Activated CD4-positive, alpha-beta T cell treated with anti-CD3 and anti-CD28 coated beads, Interleukin-2, amount 10 ng/mL, durations not matched to agents 7 days and 5 days (primary cell): ENCODE measurements at regions not wholly inside any gene's neighbourhood (a gene's known extent, or its start where the extent isn't known, plus 50 kb on each side); places are given as distances from the start of the nearest gene placed in this dataset.

ENCODE experiments used
- CTCF ChIA-PET: fragments of 350-600 bp; sonication (Branson Sonifier 250); formaldehyde crosslinking; loops from one replicate; lab custom pipeline; 2021; ENCODE audit warnings: antibody characterized with exemption; lab: Charles Lee
- POLR2A ChIA-PET: fragments of 350-600 bp; sonication (Branson Sonifier 250); formaldehyde crosslinking; loops from one replicate; lab custom pipeline; 2021; ENCODE audit warnings: antibody characterized with exemption; lab: Charles Lee
- DNase-seq: peaks from one replicate; pipeline ENCODE4 v3.0.0-alpha.2; 2020
- H3K27ac Mint-ChIP-seq: one replicate; pipeline ENCODE4 v1.8.0; 2021; ENCODE audit warnings: mild to moderate bottlenecking, moderate library complexity, mixed read lengths
- H3K27me3 Mint-ChIP-seq: one replicate; pipeline ENCODE4 v1.8.0; 2021; ENCODE audit warnings: mixed read lengths
- H3K36me3 Mint-ChIP-seq: one replicate; pipeline ENCODE4 v1.8.0; 2021; ENCODE audit warnings: low read depth, mixed read lengths
- H3K4me1 Mint-ChIP-seq: one replicate; pipeline ENCODE4 v1.8.0; 2021; ENCODE audit warnings: mixed read lengths
- H3K4me3 Mint-ChIP-seq: one replicate; pipeline ENCODE4 v1.8.0; 2021; ENCODE audit warnings: mild to moderate bottlenecking, moderate library complexity, mixed read lengths
- H3K9me3 Mint-ChIP-seq: one replicate; pipeline ENCODE4 v1.8.0; 2021; ENCODE audit warnings: mixed read lengths

DNA sequence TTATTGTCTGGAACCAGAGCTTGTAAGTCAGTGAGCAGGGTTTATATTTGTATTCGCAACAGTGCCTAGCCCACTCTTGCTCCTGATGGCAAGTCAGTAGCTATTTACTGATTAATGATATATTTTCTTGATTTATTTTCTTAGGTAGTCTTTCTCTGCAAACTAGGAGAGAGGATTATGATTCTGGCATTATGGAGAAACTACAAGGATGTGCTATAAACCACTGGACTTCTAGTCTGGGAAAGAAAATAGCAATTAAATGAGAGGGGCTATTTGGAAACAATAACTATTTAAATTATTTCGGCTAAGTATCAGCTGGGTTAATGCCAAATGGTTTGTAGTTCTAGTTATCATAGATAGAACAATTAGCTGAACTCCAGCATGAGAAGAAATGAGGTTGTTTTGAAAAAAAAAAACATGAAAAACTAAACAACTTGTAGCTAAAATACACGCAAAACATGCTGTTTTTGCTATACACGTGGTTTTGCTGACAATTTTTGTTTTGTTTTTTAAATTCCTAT lies 304.9 kb upstream of the TCF21 start:
- Mint-ChIP-seq H3K27me3 (peaks cover 3% of the 10 kb centered on the region), H3K9me3 (no peaks in the 10 kb centered on the region), H3K4me3 (no peak overlapping the region), H3K4me1 (no peaks in the 10 kb centered on the region), H3K36me3 (no peaks in the 10 kb centered on the region), H3K27ac (no peak overlapping the region)
- CTCF ChIA-PET: no interaction called here
- no peak for DNase-seq
- POLR2A ChIA-PET: no interaction called here

DNA sequence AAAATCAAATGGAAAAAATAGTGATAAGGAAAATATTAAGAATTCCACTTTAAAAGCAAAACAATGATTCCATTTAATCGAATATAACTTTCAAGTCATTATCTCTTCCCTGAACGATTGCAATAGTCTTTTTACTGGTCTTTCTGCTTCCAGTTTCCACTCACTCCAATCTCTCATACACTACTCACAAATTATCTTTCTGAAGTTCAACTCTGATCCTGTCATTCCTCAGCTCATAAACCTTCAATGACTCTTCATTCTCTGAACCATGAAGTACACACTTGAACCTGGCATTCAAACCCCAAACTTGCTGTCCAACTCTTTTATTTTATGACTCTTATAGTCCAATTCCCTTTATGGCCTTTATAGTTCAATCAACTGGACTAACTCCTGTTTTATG lies 304.1 kb upstream of the TCF21 start:
- ChIA-PET POLR2A (no interaction called here), CTCF (no interaction called here)
- Mint-ChIP-seq H3K9me3 (no peaks in the 10 kb centered on the region), H3K36me3 (no peaks in the 10 kb centered on the region), H3K27me3 (peaks cover 3% of the 10 kb centered on the region), H3K4me1 (no peaks in the 10 kb centered on the region), H3K27ac (no peak overlapping the region), H3K4me3 (no peak overlapping the region)
- no peak for DNase-seq

DNA sequence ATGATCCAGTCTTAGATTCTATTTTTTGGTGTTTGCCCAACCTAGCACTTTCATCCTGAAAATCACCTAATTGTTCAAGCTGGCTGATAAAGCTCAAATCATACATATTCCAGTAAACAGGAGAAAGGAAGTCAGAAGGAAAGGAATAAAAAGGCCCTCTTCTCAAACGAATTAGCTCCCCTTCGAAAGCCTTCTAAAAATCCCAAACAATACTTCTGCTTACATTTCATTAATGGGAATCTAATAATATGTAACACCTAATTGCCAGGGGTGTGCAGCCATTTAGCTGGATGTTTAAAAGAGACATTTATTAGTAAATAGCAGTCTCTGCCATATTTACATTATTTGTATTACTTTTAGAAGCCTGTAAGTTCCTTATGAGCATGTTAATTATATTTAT lies 302.9 kb upstream of the TCF21 start:
- ChIA-PET CTCF (no interaction called here), POLR2A (no interaction called here)
- H3K4me1 Mint-ChIP-seq: no peaks in the 10 kb centered on the region
- no peak for DNase-seq
- H3K4me3 Mint-ChIP-seq: no peak overlapping the region
- H3K27ac Mint-ChIP-seq: no peak overlapping the region
- no peaks in the 10 kb centered on the region for H3K27me3 Mint-ChIP-seq
- H3K9me3 Mint-ChIP-seq: no peaks in the 10 kb centered on the region
- no peaks in the 10 kb centered on the region for H3K36me3 Mint-ChIP-seq

DNA sequence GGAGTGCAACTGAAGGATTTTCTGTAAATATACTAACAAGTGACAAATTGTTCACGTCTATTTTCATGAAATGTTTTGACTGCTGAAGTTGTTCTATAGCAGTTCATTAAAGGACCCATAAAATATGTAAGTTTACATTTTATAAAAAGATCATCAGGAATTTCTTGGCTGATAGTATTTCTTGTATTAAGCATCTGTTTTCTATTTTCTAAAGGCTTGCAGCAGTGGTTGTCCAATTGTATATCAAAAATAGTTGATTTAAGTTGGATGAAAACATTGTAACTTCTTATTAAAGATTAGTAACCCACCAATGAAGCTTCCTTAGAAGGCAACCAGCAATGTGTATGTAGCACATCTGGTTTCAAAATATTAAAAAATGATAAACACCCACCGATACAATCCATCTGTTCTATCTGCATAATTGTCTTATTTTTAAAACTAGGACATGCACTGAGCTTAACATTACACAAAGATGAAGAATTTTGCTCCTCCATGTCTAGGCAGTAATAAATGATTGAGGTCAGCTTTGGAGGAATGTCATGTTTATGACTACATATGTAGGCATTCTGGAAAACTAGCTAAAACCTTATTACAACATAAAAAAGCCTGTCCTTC lies 301.3 kb upstream of the TCF21 start:
- Mint-ChIP-seq H3K4me3 (no peak overlapping the region), H3K27me3 (no peaks in the 10 kb centered on the region), H3K36me3 (no peaks in the 10 kb centered on the region), H3K27ac (no peak overlapping the region), H3K4me1 (no peaks in the 10 kb centered on the region), H3K9me3 (no peaks in the 10 kb centered on the region)
- DNase-seq: no peak
- ChIA-PET POLR2A (no interaction called here), CTCF (no interaction called here)

DNA sequence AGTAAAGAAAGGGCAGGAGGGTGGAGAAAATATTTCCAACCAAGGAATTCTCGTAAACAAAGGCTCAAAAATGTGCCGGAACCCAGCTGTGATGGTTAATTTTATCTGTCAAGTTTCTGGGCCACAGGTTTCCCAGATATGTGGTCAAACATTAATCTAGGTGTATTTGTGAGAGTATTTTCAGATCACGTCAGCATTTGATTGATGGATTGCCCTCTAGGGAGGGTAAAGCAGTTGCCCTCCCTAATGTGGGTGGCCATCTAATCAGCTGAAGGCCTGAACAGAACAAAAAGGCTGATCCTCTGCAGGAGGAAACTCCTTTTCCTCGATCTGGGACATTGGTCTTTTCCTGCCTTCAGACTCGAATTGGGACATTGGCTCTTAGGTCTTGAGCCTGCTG lies 298.7 kb upstream of the TCF21 start:
- ChIA-PET CTCF (no interaction called here), POLR2A (no interaction called here)
- DNase-seq: no peak
- no peaks in the 10 kb centered on the region for H3K9me3 Mint-ChIP-seq
- H3K27me3 Mint-ChIP-seq: no peaks in the 10 kb centered on the region
- no peaks in the 10 kb centered on the region for H3K4me1 Mint-ChIP-seq
- H3K4me3 Mint-ChIP-seq: no peak overlapping the region
- H3K27ac Mint-ChIP-seq: no peak overlapping the region
- no peaks in the 10 kb centered on the region for H3K36me3 Mint-ChIP-seq

DNA sequence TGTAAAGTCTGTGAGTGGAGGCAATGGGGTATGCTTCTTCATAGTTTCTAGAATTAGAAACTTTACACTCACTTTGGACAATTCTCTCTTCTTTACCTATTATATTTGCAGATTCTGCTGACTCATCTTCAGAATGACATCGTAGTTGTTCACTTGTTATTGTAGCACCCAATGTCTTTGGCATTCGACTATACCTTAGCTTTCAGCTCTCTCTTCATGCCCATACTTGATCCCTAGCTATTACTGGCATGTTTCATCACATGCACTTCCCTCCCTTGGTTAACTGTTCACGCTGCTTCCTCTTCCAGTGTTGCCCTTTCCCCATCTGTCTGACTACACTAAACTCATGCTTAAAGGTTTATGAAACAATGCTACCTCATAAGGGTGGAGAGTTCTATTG lies 298.1 kb upstream of the TCF21 start:
- Mint-ChIP-seq H3K27ac (no peak overlapping the region), H3K4me3 (no peak overlapping the region), H3K4me1 (no peaks in the 10 kb centered on the region), H3K9me3 (no peaks in the 10 kb centered on the region), H3K36me3 (no peaks in the 10 kb centered on the region), H3K27me3 (no peaks in the 10 kb centered on the region)
- POLR2A ChIA-PET: no interaction called here
- no peak for DNase-seq
- CTCF ChIA-PET: no interaction called here

DNA sequence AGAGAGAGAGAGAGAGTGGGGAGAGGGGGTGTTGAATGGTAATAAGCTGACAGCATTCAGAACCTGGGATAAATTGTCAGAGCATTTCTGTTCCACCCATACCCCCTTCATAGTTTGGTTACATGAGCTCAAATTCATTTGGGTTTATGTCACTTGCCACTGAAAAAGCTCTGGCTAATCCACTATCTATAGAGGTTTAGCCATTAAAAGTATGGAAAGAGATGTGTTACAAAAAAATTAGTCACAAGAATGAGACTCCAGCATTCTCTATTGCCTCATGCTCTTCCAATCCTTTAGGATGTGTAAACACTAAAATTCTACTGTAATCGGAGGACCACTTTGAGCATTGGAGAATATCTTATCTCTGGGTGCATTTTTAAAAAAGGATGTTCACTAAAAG lies 297.6 kb upstream of the TCF21 start:
- Mint-ChIP-seq H3K9me3 (no peaks in the 10 kb centered on the region), H3K36me3 (no peaks in the 10 kb centered on the region), H3K4me3 (no peak overlapping the region), H3K27ac (no peak overlapping the region), H3K27me3 (no peaks in the 10 kb centered on the region), H3K4me1 (no peaks in the 10 kb centered on the region)
- DNase-seq: no peak
- ChIA-PET POLR2A (no interaction called here), CTCF (no interaction called here)

- Mint-ChIP-seq H3K27me3 (no peaks in the 10 kb centered on the region), H3K9me3 (no peaks in the 10 kb centered on the region), H3K27ac (no peak overlapping the region), H3K36me3 (no peaks in the 10 kb centered on the region), H3K4me3 (no peak overlapping the region), H3K4me1 (no peaks in the 10 kb centered on the region)
- ChIA-PET CTCF (no interaction called here), POLR2A (no interaction called here)
- DNase-seq: no peak
Measured at GRCh38 chr6:133594652-133595110, 294.2 kb upstream of the TCF21 start.

DNA sequence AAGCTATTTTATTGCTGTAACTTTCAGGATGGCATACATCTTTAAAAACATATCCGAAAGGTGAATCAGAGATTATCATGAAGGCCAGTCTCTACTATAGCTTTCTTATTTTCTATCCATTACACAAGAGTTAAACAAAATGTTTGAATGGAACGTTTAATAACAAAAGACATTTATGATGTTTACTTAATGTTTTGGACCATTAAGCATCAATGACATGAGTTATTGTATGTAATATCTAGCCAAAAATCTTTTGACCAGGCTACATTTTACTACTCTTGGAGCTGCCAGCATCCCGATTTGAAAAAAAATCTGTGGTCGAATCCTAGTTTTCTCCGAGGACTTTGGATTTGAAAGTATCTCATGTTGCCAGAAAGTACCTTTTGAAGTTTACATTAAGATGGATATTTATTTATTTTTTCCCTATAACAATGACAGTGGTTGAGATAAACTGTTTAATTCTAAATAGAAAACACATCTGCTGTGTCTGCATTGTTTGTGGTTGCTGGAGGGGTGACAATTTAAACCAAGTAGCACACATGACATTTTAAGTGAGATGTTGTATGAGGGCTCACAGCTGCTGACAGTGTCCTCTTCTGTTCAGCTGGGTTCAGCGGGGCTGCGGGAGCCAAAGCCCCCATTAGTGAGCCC lies 293.7 kb upstream of the TCF21 start:
- no peaks in the 10 kb centered on the region for H3K36me3 Mint-ChIP-seq
- H3K27me3 Mint-ChIP-seq: no peaks in the 10 kb centered on the region
- no peak overlapping the region for H3K4me3 Mint-ChIP-seq

DNA sequence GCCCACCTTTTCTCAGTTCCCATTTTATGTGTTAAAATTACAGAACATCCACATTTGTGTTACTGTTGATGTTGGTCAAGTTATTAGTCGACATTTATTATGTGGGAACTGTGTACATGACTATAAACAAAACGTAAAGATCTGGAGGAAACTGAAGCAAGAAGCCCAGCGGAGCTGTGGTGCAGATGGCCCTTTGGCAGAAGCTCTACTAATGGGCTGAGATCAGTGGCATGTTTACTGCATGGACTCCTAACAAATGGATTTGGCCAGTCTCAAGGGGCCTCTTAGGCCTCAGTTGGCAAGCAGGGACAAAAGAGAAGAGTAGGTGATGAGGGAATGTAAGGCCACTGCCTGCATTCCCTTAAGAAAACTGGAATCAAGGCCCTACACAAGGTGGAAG lies 282.1 kb upstream of the TCF21 start:
- H3K27me3 Mint-ChIP-seq: no peaks in the 10 kb centered on the region
- no peak for DNase-seq
- H3K9me3 Mint-ChIP-seq: no peaks in the 10 kb centered on the region
- no peaks in the 10 kb centered on the region for H3K4me1 Mint-ChIP-seq
- no peak overlapping the region for H3K27ac Mint-ChIP-seq
- CTCF ChIA-PET: no interaction called here
- POLR2A ChIA-PET: no interaction called here
- H3K4me3 Mint-ChIP-seq: no peak overlapping the region
- no peaks in the 10 kb centered on the region for H3K36me3 Mint-ChIP-seq

More for the DNA sequence above, 293.7 kb upstream of the TCF21 start:
- Mint-ChIP-seq H3K27ac (no peak overlapping the region), H3K9me3 (no peaks in the 10 kb centered on the region), H3K4me1 (no peaks in the 10 kb centered on the region)
- no peak for DNase-seq
- ChIA-PET CTCF (interaction anchor here (0.5 kb wide), 1 partner anchor 325 kb away, joined by 3 read pairs; no protein-coding TSS in a partner anchor), POLR2A (no interaction called here)

DNA sequence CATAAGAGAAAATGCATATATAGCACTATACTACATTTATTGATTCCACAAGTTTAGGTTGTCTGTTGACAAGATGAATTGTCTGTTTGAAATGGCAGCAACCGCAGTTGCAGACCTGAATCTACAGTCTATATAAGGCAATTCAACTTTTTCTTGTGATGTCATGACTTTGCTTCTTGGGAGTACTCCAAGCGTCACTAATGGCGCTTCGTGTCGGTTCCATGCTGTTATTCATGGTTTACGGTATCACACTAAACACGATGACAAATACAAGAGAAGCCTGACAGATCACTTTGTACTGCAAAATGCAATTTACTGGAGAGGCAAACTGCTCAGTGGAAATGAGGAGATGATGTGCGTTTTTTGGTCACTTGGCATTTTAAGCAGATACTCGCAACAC lies 280.3 kb upstream of the TCF21 start:
- no peaks in the 10 kb centered on the region for H3K4me1 Mint-ChIP-seq
- H3K9me3 Mint-ChIP-seq: no peaks in the 10 kb centered on the region

DNA sequence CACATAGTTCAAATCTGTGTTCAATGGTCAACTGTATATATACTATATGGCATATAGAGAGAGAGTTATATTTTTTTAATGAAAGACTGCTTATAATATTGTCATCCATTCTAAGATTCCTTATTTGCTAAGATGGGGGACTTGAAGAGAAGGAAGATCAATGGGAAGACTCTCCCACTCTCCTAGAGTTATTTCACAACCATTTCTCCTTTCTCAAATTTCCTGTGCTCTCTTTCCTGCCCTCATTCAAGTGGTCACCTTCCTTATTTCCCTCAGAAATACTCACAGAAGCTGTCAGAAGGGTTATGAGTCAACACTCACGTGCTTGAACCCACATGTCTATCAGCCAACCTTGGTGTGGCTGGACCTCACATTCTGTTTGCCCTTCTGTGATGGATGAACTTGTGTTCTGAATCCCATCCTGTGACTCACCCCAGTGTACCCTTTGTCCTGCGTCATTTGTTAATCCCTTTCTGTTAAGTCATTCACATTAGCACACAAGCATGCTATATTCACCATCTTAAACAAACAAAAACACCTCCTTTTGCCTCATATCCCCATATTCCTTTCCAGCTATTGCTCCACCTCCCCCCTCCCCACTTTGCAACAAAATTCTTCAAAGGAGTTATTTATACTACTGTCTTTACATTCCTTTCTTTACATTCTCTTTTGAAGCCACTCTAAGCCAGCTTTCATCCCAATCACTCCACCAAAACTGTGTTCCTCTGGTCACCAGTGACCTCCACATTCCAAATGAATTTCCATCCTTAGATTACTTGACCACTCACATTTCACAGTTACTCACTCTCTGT lies 279.3 kb upstream of the TCF21 start:
- ChIA-PET CTCF (no interaction called here), POLR2A (no interaction called here)
- no peaks in the 10 kb centered on the region for H3K36me3 Mint-ChIP-seq
- no peak overlapping the region for H3K27ac Mint-ChIP-seq
- DNase-seq: no peak
- no peak overlapping the region for H3K4me3 Mint-ChIP-seq
- no peaks in the 10 kb centered on the region for H3K4me1 Mint-ChIP-seq
- no peaks in the 10 kb centered on the region for H3K9me3 Mint-ChIP-seq
- H3K27me3 Mint-ChIP-seq: no peaks in the 10 kb centered on the region

More for the DNA sequence above, 280.3 kb upstream of the TCF21 start:
- POLR2A ChIA-PET: no interaction called here
- no peaks in the 10 kb centered on the region for H3K27me3 Mint-ChIP-seq
- no peak for DNase-seq
- CTCF ChIA-PET: no interaction called here
- no peak overlapping the region for H3K4me3 Mint-ChIP-seq
- H3K27ac Mint-ChIP-seq: no peak overlapping the region
- H3K36me3 Mint-ChIP-seq: no peaks in the 10 kb centered on the region

DNA sequence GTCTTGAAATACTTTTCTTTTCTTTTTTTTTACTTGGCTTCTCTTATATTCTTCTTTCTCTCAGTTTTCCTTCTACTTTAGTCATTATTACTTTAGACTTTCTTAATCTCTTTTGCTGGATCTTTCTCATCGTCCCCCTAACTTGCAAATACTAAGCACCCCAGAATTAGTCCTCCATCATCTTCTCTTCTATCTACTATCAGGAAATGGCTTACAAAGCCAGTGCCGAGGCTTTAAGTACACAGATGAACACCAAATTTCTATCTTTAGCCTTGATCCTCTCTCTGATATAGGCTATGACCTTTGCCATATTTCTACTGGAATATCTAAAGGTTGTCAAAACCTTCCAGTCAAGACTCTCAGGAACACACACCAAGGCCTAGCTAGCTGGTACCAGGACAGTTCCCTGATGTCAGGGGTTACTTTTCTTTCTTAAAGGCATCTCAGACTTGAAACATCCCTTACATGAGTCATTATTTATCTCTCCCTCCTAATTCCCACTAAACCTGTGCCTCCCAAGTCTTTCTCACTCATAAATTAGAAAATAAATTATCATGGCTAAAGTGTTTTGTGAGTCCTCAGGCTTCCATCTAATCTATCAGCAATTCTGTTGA lies 278.6 kb upstream of the TCF21 start:
- Mint-ChIP-seq H3K4me3 (no peak overlapping the region), H3K27me3 (no peaks in the 10 kb centered on the region), H3K27ac (no peak overlapping the region), H3K9me3 (no peaks in the 10 kb centered on the region), H3K4me1 (no peaks in the 10 kb centered on the region), H3K36me3 (no peaks in the 10 kb centered on the region)
- ChIA-PET POLR2A (no interaction called here), CTCF (no interaction called here)
- no peak for DNase-seq
